GM20000 (cell line): ENCODE measurements at regions not wholly inside any gene's neighbourhood (a gene's known extent, or its start where the extent isn't known, plus 50 kb on each side); places are given as distances from the start of the nearest gene placed in this dataset.
"Not testable (repeated sequence)": the region's sequence is repeated elsewhere in the genome, so short reads cannot be mapped to it uniquely, and the experiment has no call there.

Experiments
- DNase-seq: peaks from one replicate; pipeline ENCODE4 v3.0.0; 2012; ENCODE audit warnings: low spot score
- TF ChIP-seq, protein P1 (sequence below): IDR thresholded peaks from 2 replicates; pipeline ENCODE4 v1.5.1; 2012; ENCODE audit warnings: mild to moderate bottlenecking, control low read depth; ENCODE audit errors: extremely low read depth, missing control alignments

DNA sequence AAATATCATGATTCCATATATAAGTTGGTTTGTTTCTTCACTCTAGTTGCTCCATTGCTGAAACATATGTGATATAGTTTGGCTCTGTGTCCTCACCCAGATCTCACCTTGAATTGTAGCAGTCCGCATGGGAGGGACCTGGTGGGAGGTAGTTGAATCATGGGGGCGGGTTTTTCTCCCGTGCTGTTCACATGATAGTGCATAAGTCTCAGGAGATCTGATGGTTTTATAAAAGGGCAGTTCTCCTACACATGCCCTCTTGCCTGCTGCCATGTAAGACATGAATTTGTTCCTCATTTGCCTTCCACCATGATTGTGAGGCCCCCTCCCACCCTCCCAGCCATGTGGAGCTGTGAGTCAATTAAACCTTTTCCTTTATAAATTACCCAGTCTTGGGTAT is 915.5 kb downstream of the KCNJ2 start:
- no peak for DNase-seq
- TF ChIP-seq, protein P1, sequence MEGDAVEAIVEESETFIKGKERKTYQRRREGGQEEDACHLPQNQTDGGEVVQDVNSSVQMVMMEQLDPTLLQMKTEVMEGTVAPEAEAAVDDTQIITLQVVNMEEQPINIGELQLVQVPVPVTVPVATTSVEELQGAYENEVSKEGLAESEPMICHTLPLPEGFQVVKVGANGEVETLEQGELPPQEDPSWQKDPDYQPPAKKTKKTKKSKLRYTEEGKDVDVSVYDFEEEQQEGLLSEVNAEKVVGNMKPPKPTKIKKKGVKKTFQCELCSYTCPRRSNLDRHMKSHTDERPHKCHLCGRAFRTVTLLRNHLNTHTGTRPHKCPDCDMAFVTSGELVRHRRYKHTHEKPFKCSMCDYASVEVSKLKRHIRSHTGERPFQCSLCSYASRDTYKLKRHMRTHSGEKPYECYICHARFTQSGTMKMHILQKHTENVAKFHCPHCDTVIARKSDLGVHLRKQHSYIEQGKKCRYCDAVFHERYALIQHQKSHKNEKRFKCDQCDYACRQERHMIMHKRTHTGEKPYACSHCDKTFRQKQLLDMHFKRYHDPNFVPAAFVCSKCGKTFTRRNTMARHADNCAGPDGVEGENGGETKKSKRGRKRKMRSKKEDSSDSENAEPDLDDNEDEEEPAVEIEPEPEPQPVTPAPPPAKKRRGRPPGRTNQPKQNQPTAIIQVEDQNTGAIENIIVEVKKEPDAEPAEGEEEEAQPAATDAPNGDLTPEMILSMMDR: no peak

DNA sequence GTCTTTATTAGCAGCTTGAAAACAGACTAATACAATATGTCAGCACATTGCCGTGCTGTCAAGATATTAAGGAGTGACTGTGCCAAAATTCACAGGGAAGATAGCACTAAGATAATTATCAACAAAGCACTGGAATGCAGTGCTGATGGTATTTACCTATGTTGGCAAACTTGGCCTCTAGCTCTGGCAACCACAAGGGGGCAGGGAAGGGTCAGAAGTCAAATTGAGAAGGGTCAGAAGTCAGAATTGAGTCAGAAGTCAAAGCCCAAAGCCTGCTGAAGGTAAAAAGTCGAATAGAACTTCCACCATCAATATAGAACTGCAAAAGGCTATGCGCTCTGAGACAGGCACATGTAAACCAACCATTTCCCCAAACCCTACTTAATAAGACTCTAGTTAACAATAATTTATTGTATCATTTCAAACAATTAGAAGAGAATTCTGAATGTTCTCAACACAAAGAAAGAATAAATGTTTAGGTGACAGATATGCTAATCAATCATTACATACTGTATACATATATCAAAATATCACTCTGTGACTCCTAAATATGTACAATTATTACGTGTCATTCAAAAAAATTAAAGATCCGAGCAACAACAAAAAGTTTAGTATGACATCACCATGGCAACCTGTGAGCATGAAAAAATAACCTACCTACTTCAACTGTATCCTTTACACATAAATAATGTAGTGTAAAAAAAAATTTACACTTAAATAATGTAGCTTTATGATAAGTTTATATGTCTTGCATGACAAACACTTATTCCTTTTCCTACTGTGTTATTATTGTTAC is 916.1 kb downstream of the KCNJ2 start:
- peak; percentile 3 for DNase-seq

DNA sequence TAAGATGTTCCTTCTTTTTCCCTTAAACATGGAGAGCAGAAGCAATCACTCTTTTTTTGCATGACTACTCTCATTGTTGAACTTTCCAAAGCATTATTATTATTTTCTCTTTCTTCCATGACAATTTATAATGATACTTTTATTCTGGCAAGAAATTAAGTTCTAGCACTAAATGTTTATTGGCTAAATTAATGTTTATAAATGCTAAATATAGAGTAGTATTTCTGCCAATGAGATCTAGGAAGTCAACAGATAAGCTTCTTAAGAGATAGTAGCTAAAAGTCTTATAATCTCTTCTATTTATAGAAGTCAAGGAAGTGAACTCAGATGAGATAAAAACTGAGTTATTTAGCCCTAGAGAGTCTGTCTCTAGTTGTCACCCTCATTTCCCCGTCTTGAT is 920.1 kb downstream of the KCNJ2 start:
- DNase-seq: no peak
- TF ChIP-seq, protein P1: no peak

More for the DNA sequence above, 916.1 kb downstream of the KCNJ2 start:
- TF ChIP-seq, protein P1: no peak

DNA sequence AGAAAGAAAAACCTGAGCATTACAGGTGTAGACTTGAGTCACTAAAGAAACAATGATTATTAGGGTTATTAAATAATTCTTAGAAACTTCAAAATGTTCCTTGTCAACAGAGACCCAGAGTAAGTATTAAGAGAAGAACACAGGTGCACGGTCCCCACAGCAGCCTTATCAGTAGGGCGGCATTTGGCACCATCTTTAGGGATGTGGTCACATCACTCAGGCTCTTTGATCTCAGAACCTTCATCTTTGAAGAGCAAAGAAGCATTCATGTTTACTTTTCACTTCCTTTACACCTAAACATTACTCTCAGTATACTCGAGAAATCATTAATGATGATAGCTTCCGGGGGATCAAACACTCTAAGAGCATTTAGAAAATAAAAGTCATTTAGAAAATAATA is 928.7 kb downstream of the KCNJ2 start:
- DNase-seq: no peak
- TF ChIP-seq, protein P1: no peak

DNA sequence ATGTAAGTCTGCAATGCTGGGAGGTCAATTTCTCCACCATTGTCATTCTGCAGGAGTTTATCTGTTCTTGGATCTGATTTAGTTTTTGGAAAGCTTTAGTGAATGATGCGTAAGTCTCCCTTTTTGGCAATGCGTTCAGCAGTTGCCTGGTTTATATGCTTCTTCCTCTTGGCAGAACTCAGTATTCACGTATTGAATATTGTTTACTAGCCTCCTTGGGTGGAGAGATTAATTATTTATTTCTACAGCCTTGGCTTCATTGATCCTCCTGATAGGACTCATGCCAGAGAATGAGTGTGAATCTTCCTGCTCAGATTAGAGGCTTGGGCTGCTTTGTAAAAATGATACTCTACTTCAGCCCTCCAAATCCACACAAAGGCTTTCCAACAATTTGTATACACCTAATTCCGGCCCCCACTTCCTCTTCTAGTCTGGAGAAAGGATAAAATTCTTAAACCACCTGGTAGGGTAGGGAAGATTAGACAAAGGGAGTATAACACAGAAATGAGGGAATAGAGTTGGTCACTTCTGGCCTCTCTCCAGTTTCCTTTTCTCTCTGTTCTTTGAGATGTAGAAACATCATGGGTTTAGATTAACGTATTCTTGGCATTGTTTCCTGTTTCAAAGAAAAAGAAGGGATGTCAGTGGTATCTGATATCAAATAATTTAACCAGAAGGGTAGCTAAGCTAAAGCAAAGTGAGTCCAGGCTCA is 929.8 kb downstream of the KCNJ2 start:
- no peak for DNase-seq
- TF ChIP-seq, protein P1: no peak

DNA sequence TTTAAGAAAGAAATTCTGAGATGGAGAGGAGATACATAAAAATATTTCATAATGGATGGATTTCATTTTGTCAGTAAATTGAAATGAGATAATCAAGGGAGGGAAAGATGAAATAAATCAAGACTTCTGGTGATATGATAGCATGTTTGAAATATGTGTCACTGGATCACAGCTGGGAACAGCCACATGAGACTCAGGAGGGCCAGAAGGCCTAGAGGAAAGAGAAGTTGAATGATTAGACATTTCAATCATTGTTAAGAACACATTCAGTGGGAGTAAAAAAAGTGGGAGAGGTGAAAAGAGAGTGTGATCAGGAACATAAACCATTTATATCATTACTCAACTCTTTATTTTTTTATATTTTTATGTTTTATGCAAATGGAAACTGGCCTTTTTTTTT is 933.4 kb downstream of the KCNJ2 start:
- no peak for DNase-seq
- TF ChIP-seq, protein P1: no peak

DNA sequence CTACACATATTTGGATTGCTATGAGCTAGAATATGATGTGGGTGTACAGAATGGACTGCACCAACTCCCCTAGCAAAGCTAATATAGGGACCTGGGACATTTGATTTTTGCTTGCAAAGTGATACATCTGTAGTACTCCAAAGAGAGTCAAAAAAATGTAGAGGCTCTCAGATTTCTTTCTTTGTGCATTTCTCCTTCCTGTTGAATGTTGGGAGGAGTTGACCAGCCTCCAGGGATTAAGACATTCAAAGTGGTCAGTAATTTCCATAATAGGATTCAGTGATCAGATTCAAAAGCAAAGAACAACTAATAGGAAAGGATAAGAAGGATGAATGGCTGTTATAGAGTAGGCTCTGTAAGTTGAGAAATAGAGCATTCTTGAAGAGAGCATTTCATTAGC is 934.9 kb downstream of the KCNJ2 start:
- DNase-seq: no peak

DNA sequence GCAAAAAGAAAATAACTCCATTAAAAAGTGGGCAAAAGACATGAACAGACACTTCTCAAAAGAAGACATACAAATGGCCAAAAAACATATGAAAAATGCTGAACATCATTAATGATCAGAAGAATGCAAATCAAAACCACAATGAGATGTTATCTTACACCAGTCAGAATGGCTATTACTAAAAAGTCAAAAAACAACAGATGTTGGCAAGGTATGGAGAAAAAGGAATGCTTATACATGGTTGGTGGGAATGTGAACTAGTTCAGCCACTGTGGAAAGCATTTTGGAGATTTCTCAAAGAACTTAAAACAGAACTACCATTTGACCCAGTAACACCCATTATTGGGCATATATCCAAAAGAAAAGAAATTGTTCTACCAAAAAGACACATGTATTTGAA is 936.7 kb downstream of the KCNJ2 start:
- DNase-seq: not testable (repeated sequence)

More for the DNA sequence above, 934.9 kb downstream of the KCNJ2 start:
- TF ChIP-seq, protein P1: no peak
